Mesothelial cell of epicardium (in vitro differentiated cells): ENCODE measurements at regions not wholly inside any gene's neighbourhood (a gene's known extent, or its start where the extent isn't known, plus 50 kb on each side); places are given as distances from the start of the nearest gene placed in this dataset.

Experiments
- DNase-seq, 2 experiments: peaks; one replicate each; pipeline ENCODE4 v3.0.0; 2021; ENCODE audit warnings: low spot score in 2 of 2; ENCODE audit not compliant: unreplicated experiment in 2 of 2
- H3K27ac Mint-ChIP-seq: 2 replicates; pipeline ENCODE4 v1.8.0; 2021; ENCODE audit warnings: mixed read lengths
- H3K27me3 Mint-ChIP-seq: 2 replicates; pipeline ENCODE4 v1.8.0; 2021; ENCODE audit warnings: low read depth, mixed read lengths
- H3K36me3 Mint-ChIP-seq: 2 replicates; pipeline ENCODE4 v1.8.0; 2021; ENCODE audit warnings: mixed read lengths
- H3K4me1 Mint-ChIP-seq: 2 replicates; pipeline ENCODE4 v1.8.0; 2021; ENCODE audit warnings: mixed read lengths
- H3K4me3 Mint-ChIP-seq: 2 replicates; pipeline ENCODE4 v1.8.0; 2021; ENCODE audit warnings: mild to moderate bottlenecking, moderate library complexity, mixed read lengths
- H3K9me3 Mint-ChIP-seq: 2 replicates; pipeline ENCODE4 v1.8.0; 2021; ENCODE audit warnings: mixed read lengths
- TF ChIP-seq, protein P1 (sequence below): fragments of 200-600 bp; sonication (generic); IDR thresholded peaks from one replicate; pipeline ENCODE4 v1.5.0; 2021; ENCODE audit warnings: antibody characterized with exemption; ENCODE audit not compliant: unreplicated experiment

DNA sequence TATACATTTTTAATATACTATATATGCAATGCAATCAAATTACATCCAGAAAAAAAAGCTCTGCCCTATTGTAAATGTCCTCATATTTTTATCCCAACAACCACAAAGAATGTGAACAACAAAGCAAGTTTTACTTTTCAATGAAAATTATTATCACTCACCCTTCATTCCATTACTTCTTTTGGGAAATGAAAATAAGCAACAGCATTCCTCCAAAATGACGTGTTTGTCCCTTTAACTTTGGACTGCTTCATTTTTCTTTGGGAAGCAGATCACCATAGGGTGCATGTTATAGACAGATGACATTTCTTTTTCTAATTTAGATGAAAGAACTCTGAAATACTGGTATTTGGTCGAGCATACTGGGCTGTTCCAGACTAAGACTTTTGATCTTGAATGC is 667.1 kb upstream of the BOD1L1 start:
- H3K27ac Mint-ChIP-seq: no peak overlapping the region
- TF ChIP-seq, protein P1, sequence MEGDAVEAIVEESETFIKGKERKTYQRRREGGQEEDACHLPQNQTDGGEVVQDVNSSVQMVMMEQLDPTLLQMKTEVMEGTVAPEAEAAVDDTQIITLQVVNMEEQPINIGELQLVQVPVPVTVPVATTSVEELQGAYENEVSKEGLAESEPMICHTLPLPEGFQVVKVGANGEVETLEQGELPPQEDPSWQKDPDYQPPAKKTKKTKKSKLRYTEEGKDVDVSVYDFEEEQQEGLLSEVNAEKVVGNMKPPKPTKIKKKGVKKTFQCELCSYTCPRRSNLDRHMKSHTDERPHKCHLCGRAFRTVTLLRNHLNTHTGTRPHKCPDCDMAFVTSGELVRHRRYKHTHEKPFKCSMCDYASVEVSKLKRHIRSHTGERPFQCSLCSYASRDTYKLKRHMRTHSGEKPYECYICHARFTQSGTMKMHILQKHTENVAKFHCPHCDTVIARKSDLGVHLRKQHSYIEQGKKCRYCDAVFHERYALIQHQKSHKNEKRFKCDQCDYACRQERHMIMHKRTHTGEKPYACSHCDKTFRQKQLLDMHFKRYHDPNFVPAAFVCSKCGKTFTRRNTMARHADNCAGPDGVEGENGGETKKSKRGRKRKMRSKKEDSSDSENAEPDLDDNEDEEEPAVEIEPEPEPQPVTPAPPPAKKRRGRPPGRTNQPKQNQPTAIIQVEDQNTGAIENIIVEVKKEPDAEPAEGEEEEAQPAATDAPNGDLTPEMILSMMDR: no peak
- no peaks in the 10 kb centered on the region for H3K9me3 Mint-ChIP-seq
- H3K4me1 Mint-ChIP-seq: no peaks in the 10 kb centered on the region
- no peak overlapping the region for H3K4me3 Mint-ChIP-seq
- H3K36me3 Mint-ChIP-seq: no peaks in the 10 kb centered on the region
- no peaks in the 10 kb centered on the region for H3K27me3 Mint-ChIP-seq
- no peak for DNase-seq

DNA sequence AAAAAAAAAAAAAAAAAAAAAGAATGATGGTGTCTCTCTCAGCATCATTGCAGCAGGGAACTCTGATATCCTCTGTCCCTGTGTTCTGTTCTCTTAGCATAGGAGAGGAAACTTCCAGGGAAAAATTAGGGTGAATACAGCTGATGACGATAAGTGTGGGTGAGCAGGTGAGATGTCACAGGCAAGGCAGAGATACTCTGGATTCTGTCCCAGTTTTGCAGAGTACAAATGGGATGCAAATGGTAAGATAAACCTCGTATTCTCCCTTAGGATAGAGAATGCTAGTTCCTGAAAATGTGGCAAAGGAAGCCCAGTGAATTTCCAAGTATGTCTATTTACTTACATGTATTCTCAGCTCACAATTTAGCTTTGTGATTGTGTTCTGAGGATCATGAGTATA is 671.6 kb upstream of the BOD1L1 start:
- TF ChIP-seq, protein P1: no peak
- H3K4me3 Mint-ChIP-seq: no peak overlapping the region
- H3K9me3 Mint-ChIP-seq: no peaks in the 10 kb centered on the region
- no peaks in the 10 kb centered on the region for H3K4me1 Mint-ChIP-seq
- no peak overlapping the region for H3K27ac Mint-ChIP-seq
- no peaks in the 10 kb centered on the region for H3K36me3 Mint-ChIP-seq
- no peak for DNase-seq
- no peaks in the 10 kb centered on the region for H3K27me3 Mint-ChIP-seq

GRCh38 chr4:14302021-14302420 is 674.5 kb upstream of the BOD1L1 start:
- no peaks in the 10 kb centered on the region for H3K27me3 Mint-ChIP-seq
- H3K4me3 Mint-ChIP-seq: no peak overlapping the region
- no peak overlapping the region for H3K27ac Mint-ChIP-seq
- TF ChIP-seq, protein P1: no peak
- no peaks in the 10 kb centered on the region for H3K36me3 Mint-ChIP-seq
- DNase-seq: no peak
- no peaks in the 10 kb centered on the region for H3K9me3 Mint-ChIP-seq
- H3K4me1 Mint-ChIP-seq: no peaks in the 10 kb centered on the region

DNA sequence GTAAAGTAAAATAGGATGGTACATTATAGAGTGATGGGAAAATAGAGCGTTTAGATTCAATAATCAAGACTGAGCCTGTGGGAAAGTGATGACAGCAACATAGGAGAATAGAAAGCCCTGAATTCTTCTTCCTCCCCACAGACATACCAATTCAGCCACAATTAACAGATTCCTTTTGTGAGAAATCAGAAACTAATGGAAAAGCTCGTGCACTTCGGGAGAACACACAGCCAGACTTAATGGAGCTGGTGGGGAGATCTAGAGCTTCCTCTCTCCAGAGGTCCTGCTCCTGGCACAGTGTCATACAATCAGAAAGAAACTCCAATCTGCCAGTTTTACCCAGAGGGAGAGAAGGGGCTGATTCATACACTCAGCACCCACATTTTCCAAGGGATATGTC is 676.3 kb upstream of the BOD1L1 start:
- no peak for DNase-seq
- no peaks in the 10 kb centered on the region for H3K27me3 Mint-ChIP-seq
- H3K36me3 Mint-ChIP-seq: no peaks in the 10 kb centered on the region
- no peaks in the 10 kb centered on the region for H3K4me1 Mint-ChIP-seq
- TF ChIP-seq, protein P1: no peak
- H3K27ac Mint-ChIP-seq: no peak overlapping the region
- H3K9me3 Mint-ChIP-seq: no peaks in the 10 kb centered on the region
- H3K4me3 Mint-ChIP-seq: no peak overlapping the region

DNA sequence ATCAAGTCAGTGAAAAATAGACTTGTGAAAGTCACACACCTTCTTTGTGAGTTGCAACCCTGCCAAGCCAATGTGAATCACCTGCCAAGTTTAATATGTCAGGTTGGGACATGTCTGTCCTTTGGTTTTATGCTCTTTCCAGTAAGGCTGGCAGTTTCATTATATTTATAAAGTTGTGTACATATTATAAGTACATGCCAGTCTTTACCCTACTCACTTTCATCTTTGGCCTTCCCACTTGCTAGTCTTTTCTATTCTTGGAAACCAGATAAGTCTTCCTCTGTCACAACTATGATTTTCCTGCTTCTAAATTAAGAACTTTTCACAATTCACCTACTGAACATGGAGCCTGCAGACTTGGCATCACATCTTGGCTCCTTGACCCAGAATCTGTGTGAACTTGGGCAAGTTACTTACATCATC is 680.7 kb upstream of the BOD1L1 start:
- DNase-seq: no peak
- no peaks in the 10 kb centered on the region for H3K9me3 Mint-ChIP-seq
- H3K4me1 Mint-ChIP-seq: no peaks in the 10 kb centered on the region
- H3K36me3 Mint-ChIP-seq: no peaks in the 10 kb centered on the region
- H3K4me3 Mint-ChIP-seq: no peak overlapping the region
- TF ChIP-seq, protein P1: no peak
- no peak overlapping the region for H3K27ac Mint-ChIP-seq
- H3K27me3 Mint-ChIP-seq: no peaks in the 10 kb centered on the region

DNA sequence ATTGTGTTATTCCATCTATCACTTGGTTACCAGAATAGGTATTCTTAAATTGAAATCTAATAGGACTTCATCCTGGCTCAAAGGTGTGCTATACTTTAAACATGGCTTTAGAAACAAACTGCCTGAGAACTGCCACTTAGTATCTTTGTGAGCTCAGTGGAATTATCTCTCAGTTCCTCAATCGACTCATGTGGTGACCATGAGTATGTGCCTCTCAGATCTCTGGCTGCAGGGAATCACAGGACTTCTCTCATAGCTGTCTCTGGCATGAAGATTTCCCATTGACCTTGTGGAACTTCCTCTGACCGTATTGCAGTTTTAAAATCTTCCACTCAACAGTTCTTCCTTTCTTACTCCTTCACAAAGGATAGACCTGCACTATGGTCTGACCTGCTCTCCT is 681.9 kb upstream of the BOD1L1 start:
- H3K9me3 Mint-ChIP-seq: no peaks in the 10 kb centered on the region
- TF ChIP-seq, protein P1: no peak
- no peak overlapping the region for H3K27ac Mint-ChIP-seq
- no peak for DNase-seq
- no peaks in the 10 kb centered on the region for H3K4me1 Mint-ChIP-seq
- no peaks in the 10 kb centered on the region for H3K27me3 Mint-ChIP-seq
- H3K36me3 Mint-ChIP-seq: no peaks in the 10 kb centered on the region
- no peak overlapping the region for H3K4me3 Mint-ChIP-seq
